Neural cell (in vitro differentiated cells): ENCODE measurements at regions not wholly inside any gene's neighbourhood (a gene's known extent, or its start where the extent isn't known, plus 50 kb on each side); places are given as distances from the start of the nearest gene placed in this dataset.

ENCODE experiments used
- H2AFZ ChIP-seq: fragments of 200-600, 300-800 bp; sonication (generic), shearing (Covaris generic); 2 replicates; pipeline ENCODE4 v1.6.0; 2014; ENCODE audit warnings: low read depth, mild to moderate bottlenecking, antibody characterized with exemption, low read length, moderate library complexity
- H3F3A ChIP-seq: fragments of 200-600 bp; shearing (Covaris generic); 2 replicates; pipeline ENCODE4 v1.6.1; 2016; ENCODE audit warnings: mild to moderate bottlenecking, moderate library complexity, mixed read lengths, antibody characterized with exemption, low read length; ENCODE audit not compliant: insufficient read depth, poor library complexity, severe bottlenecking
- H3K27ac ChIP-seq: fragments of 200-600, 300-800 bp; sonication (generic), shearing (Covaris generic); 2 replicates; pipeline ENCODE4 v1.5.1; 2014; ENCODE audit warnings: mild to moderate bottlenecking, low read length, moderate library complexity
- H3K27me3 ChIP-seq: fragments of 300-800, 200-600 bp; sonication (generic), shearing (Covaris generic); 2 replicates; pipeline ENCODE4 v1.6.0; 2014; ENCODE audit warnings: mild to moderate bottlenecking, low read depth, low read length, moderate library complexity; ENCODE audit not compliant: insufficient read depth
- H3K36me3 ChIP-seq: fragments of 300-800, 200-600 bp; sonication (generic), shearing (Covaris generic); 2 replicates; pipeline ENCODE4 v1.5.1; 2014; ENCODE audit warnings: mild to moderate bottlenecking, antibody characterized with exemption, low read length, moderate library complexity; ENCODE audit not compliant: insufficient read depth
- H3K4me2 ChIP-seq: fragments of 300-800, 200-600 bp; sonication (generic), shearing (Covaris generic); 2 replicates; pipeline ENCODE4 v1.6.0; 2014; ENCODE audit warnings: mild to moderate bottlenecking, low read length
- H3K4me3 ChIP-seq: fragments of 300-800, 200-600 bp; sonication (generic), shearing (Covaris generic); 2 replicates; pipeline ENCODE4 v1.5.1; 2014; ENCODE audit warnings: mild to moderate bottlenecking, low read length, moderate library complexity
- H3K79me2 ChIP-seq: fragments of 200-600 bp; shearing (Covaris generic); replicated peaks from 2 replicates; pipeline ENCODE4 v1.6.0; 2014; ENCODE audit warnings: mild to moderate bottlenecking, low read length, moderate library complexity; ENCODE audit not compliant: insufficient read depth
- H3K9ac ChIP-seq: fragments of 300-800, 200-600 bp; sonication (generic), shearing (Covaris generic); 2 replicates; pipeline ENCODE4 v1.6.1; 2016; ENCODE audit warnings: mild to moderate bottlenecking, low read length, mixed read lengths
- H3K9me2 ChIP-seq: fragments of 200-600 bp; shearing (Covaris generic); 2 replicates; pipeline ENCODE4 v1.6.1; 2016; ENCODE audit warnings: mild to moderate bottlenecking, low read length, mixed read lengths; ENCODE audit not compliant: insufficient read depth
- H3K9me3 ChIP-seq: fragments of 200-600, 300-800 bp; sonication (generic), shearing (Covaris generic); 2 replicates; pipeline ENCODE4 v1.6.1; 2016; ENCODE audit warnings: mild to moderate bottlenecking, mixed run types, low read length, moderate library complexity, mixed read lengths
- H4K20me1 ChIP-seq: fragments of 200-600 bp; shearing (Covaris generic); 2 replicates; pipeline ENCODE4 v1.6.1; 2016; ENCODE audit warnings: mild to moderate bottlenecking, mixed run types; ENCODE audit not compliant: insufficient read depth
- EP300 ChIP-seq: fragments of 450-650 bp; conservative IDR thresholded peaks from 2 replicates; pipeline ENCODE4 v1.6.1; 2014; ENCODE audit warnings: antibody characterized with exemption, mild to moderate bottlenecking, moderate library complexity; ENCODE audit not compliant: poor library complexity, severe bottlenecking
- EZH2 ChIP-seq: fragments of 200-600, 300-800 bp; shearing (Covaris generic), sonication (generic); IDR thresholded peaks from 2 replicates; pipeline ENCODE4 v1.6.1; 2014; ENCODE audit warnings: antibody characterized with exemption, low read length, borderline replicate concordance, mild to moderate bottlenecking; ENCODE audit not compliant: insufficient read depth, poor library complexity, severe bottlenecking
- MXI1 ChIP-seq: fragments of 450-650 bp; conservative IDR thresholded peaks from 2 replicates; pipeline ENCODE4 v1.6.1; 2014; ENCODE audit warnings: antibody characterized with exemption, mild to moderate bottlenecking; ENCODE audit not compliant: poor library complexity, severe bottlenecking
- POLR2AphosphoS5 ChIP-seq: IDR thresholded peaks from 2 replicates; pipeline ENCODE4 v1.6.1; 2012
- RAD21 ChIP-seq: fragments of 450-650 bp; conservative IDR thresholded peaks from 2 replicates; pipeline ENCODE4 v1.6.1; 2014; ENCODE audit warnings: antibody characterized with exemption, mild to moderate bottlenecking, moderate library complexity
- SMC3 ChIP-seq: fragments of 450-650 bp; conservative IDR thresholded peaks from 2 replicates; pipeline ENCODE4 v1.6.1; 2014; ENCODE audit warnings: antibody characterized with exemption, mild to moderate bottlenecking, moderate library complexity; ENCODE audit not compliant: poor library complexity
- TAF1 ChIP-seq: IDR thresholded peaks from 2 replicates; pipeline ENCODE4 v1.6.1; 2012; ENCODE audit warnings: low read depth
- TF ChIP-seq, protein P1 (sequence below): IDR thresholded peaks from 2 replicates; pipeline ENCODE4 v1.6.1; 2012; ENCODE audit warnings: borderline replicate concordance
- TF ChIP-seq, protein P2 (sequence below): fragments of 450-650 bp; IDR thresholded peaks from 2 replicates; pipeline ENCODE4 v1.5.1; 2014; ENCODE audit warnings: antibody characterized with exemption, mild to moderate bottlenecking, moderate library complexity; ENCODE audit not compliant: poor library complexity, severe bottlenecking

DNA sequence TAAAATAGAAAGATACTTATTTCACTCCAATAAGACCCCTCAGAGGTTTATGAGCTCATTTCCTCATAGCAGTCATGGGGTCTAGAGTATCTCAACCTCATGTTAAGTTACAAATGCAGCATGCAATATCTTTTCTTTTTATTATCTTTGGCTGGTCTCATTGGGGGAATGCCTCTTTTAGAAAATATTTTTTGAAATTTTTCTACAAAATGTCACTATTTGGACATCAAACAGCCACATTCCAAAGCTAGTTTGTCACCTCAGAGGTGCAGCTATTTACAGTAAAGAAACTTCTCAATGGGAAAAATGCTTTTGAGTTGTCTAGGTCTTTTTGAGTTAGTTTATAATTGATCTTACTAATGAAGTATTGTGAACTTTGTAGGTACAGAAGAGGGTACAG lies 370.7 kb upstream of the LRATD1 start:
- Histone ChIP-seq H4K20me1 (no peaks in the 10 kb centered on the region), H3K9me2 (no peaks in the 10 kb centered on the region), H3K9ac (no peak overlapping the region), H3K27ac (no peak overlapping the region), H3F3A (no peaks in the 10 kb centered on the region), H3K4me3 (no peak overlapping the region), H3K9me3 (no peaks in the 10 kb centered on the region), H3K36me3 (no peaks in the 10 kb centered on the region), H3K4me2 (no peak overlapping the region), H2AFZ (no peak overlapping the region), H3K27me3 (no peaks in the 10 kb centered on the region), H3K79me2 (no peaks in the 10 kb centered on the region)
- TF ChIP-seq, protein P1, sequence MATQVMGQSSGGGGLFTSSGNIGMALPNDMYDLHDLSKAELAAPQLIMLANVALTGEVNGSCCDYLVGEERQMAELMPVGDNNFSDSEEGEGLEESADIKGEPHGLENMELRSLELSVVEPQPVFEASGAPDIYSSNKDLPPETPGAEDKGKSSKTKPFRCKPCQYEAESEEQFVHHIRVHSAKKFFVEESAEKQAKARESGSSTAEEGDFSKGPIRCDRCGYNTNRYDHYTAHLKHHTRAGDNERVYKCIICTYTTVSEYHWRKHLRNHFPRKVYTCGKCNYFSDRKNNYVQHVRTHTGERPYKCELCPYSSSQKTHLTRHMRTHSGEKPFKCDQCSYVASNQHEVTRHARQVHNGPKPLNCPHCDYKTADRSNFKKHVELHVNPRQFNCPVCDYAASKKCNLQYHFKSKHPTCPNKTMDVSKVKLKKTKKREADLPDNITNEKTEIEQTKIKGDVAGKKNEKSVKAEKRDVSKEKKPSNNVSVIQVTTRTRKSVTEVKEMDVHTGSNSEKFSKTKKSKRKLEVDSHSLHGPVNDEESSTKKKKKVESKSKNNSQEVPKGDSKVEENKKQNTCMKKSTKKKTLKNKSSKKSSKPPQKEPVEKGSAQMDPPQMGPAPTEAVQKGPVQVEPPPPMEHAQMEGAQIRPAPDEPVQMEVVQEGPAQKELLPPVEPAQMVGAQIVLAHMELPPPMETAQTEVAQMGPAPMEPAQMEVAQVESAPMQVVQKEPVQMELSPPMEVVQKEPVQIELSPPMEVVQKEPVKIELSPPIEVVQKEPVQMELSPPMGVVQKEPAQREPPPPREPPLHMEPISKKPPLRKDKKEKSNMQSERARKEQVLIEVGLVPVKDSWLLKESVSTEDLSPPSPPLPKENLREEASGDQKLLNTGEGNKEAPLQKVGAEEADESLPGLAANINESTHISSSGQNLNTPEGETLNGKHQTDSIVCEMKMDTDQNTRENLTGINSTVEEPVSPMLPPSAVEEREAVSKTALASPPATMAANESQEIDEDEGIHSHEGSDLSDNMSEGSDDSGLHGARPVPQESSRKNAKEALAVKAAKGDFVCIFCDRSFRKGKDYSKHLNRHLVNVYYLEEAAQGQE = no peak
- no peak for TF ChIP-seq RAD21
- TF ChIP-seq, protein P2, sequence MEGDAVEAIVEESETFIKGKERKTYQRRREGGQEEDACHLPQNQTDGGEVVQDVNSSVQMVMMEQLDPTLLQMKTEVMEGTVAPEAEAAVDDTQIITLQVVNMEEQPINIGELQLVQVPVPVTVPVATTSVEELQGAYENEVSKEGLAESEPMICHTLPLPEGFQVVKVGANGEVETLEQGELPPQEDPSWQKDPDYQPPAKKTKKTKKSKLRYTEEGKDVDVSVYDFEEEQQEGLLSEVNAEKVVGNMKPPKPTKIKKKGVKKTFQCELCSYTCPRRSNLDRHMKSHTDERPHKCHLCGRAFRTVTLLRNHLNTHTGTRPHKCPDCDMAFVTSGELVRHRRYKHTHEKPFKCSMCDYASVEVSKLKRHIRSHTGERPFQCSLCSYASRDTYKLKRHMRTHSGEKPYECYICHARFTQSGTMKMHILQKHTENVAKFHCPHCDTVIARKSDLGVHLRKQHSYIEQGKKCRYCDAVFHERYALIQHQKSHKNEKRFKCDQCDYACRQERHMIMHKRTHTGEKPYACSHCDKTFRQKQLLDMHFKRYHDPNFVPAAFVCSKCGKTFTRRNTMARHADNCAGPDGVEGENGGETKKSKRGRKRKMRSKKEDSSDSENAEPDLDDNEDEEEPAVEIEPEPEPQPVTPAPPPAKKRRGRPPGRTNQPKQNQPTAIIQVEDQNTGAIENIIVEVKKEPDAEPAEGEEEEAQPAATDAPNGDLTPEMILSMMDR = no peak
- TF ChIP-seq POLR2AphosphoS5 = no peak
- no peak for TF ChIP-seq EP300
- TF ChIP-seq TAF1 = no peak
- TF ChIP-seq EZH2 = no peak
- no peak for TF ChIP-seq SMC3
- TF ChIP-seq MXI1 = no peak

DNA sequence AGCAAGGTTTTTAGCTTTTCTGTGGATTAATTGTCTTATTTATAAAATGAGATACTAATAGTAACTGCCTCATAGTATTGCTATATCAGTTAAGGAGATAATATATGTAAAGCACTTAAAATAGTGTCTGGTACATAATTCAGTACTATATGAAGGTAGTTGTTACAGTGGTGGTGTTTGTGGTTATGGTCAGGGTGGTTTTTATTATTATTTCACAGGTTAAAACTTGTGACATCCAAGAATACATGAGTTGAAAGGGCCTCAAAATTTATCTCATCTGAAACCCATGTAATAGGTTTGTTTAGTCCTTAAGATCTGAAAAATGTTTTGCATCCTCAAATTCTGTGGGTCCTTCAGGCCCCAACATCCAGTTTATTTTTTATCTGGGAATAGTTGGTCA lies 369.5 kb upstream of the LRATD1 start:
- no peaks in the 10 kb centered on the region for H3K79me2 ChIP-seq
- no peak overlapping the region for H3K9ac ChIP-seq
- no peaks in the 10 kb centered on the region for H3K9me2 ChIP-seq
- no peak for TF ChIP-seq POLR2AphosphoS5
- TF ChIP-seq SMC3 = no peak
- TF ChIP-seq, protein P1 = no peak
- no peak for TF ChIP-seq TAF1
- TF ChIP-seq RAD21 = no peak
- no peak for TF ChIP-seq MXI1
- TF ChIP-seq, protein P2 = no peak
- no peak for TF ChIP-seq EZH2
- no peak for TF ChIP-seq EP300
- H2AFZ ChIP-seq = no peak overlapping the region
- H3K9me3 ChIP-seq = no peaks in the 10 kb centered on the region
- H3K27ac ChIP-seq = no peak overlapping the region
- H3K4me2 ChIP-seq = no peak overlapping the region
- H3K27me3 ChIP-seq = no peaks in the 10 kb centered on the region
- no peaks in the 10 kb centered on the region for H3K36me3 ChIP-seq
- H3F3A ChIP-seq = no peaks in the 10 kb centered on the region
- no peak overlapping the region for H3K4me3 ChIP-seq
- H4K20me1 ChIP-seq = no peaks in the 10 kb centered on the region
